GM10248 (cell line): ENCODE measurements at regions not wholly inside any gene's neighbourhood (a gene's known extent, or its start where the extent isn't known, plus 50 kb on each side); places are given as distances from the start of the nearest gene placed in this dataset.

ENCODE experiments used
- CTCF ChIA-PET: fragments of 300-600 bp; sonication (Branson Sonifier 250); formaldehyde crosslinking; extraction: SDS; loops from one replicate; lab custom pipeline; 2021; ENCODE audit warnings: antibody characterized with exemption; lab: Yijun Ruan, JAX
- POLR2A ChIA-PET: fragments of 350-650 bp; sonication (Branson Sonifier 250); formaldehyde crosslinking; extraction: SDS; loops from one replicate; lab custom pipeline; 2020; ENCODE audit warnings: antibody characterized with exemption; lab: Yijun Ruan, JAX
- DNase-seq: peaks from one replicate; pipeline ENCODE4 v3.0.0; 2012; ENCODE audit errors: extremely low spot score
- CTCF ChIP-seq: IDR thresholded peaks from 2 replicates; pipeline ENCODE4 v1.5.1; 2012; ENCODE audit warnings: mild to moderate bottlenecking, low read depth; ENCODE audit errors: extremely low read depth, missing control alignments, control extremely low read depth

DNA sequence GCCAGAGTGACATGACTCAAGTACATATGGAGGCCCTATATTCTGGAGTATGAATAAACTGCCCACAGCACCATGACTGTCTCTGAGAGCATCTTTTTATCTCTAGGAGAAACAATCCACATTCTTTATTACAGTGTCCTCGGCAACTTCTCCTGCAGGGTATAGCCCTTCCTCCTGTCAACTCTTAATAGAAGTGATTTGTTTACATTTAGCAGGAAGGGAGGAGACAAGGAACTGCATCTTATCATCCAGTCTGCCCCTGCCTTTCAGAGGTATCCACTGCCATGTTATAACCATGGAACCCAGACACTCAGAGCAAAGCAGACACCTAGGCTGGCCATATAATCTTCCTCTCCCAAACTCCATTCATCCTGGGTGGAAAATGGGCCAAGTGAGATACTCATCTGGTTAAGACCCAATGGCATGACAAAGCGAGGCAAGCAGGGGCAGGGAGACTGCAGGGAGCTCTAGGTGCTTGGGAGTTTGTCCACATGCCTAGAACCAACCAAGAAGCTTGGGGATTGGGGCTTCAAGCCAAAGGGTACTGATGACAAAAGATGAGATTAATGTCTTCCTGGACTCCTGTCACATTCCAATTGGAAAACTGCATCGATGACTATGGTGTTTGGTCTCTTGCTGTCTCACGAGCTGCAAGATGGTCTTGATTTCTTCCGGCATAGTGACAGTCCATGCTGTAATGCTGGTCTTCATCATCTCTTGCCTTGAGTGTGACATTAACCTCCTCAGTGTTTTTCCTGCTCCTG, 620.5 kb upstream of the KLF4 start:
- ChIA-PET POLR2A (no interaction called here), CTCF (no interaction called here)
- no peak for DNase-seq
- no peak for TF ChIP-seq CTCF

DNA sequence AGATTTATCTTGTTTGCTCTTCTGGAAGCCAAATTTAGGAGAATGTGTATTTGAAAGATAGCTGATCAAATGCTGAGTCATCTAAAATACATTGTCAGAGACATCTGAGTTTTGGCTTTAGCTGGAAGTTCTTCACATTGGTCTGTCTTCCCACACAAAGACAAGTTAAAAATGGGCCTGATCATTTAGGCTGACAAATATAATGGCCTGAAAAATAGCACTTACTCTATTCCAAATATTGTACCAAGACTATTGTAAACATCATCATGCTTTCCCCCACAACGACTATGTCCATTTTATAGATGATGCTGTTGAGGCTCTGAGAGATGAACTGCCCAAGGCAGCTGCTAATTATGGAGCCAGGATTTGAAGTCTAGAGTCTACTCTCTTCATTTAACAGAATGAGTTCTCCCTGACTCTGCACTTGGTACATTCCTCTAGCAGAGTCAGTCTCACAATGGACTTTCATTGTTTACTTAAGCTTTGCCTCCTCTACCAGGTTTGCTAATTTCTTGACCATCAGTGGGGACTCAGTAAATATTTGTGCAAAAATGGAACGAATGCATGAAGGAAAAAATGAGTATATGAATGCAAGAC, 619.4 kb upstream of the KLF4 start:
- ChIA-PET POLR2A (no interaction called here), CTCF (no interaction called here)
- TF ChIP-seq CTCF: no peak
- DNase-seq: no peak

- POLR2A ChIA-PET: no interaction called here
- no peak for TF ChIP-seq CTCF
- DNase-seq: no peak
- CTCF ChIA-PET: no interaction called here
Measured at GRCh38 chr9:108108280-108108851, 618.8 kb upstream of the KLF4 start.

- ChIA-PET CTCF (no interaction called here), POLR2A (no interaction called here)
- TF ChIP-seq CTCF: no peak
- no peak for DNase-seq
Measured at GRCh38 chr9:108105885-108106284, 616.3 kb upstream of the KLF4 start.

DNA sequence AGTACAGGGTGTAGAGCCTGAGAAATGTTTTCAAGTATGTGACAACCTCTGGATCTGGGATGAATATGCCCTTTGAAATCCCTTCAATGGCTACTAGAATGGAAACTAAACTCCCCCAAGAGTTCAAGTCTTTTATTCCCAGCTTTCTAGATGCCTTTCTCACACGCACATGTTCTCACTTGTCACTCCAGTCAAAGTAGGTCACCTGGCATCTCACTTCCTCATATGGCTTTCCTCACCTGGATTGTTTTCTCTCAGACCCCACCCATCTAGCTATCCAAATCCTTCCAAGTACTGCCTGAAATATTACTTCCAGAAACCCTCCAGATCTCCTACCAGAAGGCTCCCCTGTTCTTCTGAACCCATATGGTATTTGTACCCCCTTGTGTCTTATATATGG, 615.4 kb upstream of the KLF4 start:
- no peak for TF ChIP-seq CTCF
- ChIA-PET POLR2A (no interaction called here), CTCF (no interaction called here)
- no peak for DNase-seq

DNA sequence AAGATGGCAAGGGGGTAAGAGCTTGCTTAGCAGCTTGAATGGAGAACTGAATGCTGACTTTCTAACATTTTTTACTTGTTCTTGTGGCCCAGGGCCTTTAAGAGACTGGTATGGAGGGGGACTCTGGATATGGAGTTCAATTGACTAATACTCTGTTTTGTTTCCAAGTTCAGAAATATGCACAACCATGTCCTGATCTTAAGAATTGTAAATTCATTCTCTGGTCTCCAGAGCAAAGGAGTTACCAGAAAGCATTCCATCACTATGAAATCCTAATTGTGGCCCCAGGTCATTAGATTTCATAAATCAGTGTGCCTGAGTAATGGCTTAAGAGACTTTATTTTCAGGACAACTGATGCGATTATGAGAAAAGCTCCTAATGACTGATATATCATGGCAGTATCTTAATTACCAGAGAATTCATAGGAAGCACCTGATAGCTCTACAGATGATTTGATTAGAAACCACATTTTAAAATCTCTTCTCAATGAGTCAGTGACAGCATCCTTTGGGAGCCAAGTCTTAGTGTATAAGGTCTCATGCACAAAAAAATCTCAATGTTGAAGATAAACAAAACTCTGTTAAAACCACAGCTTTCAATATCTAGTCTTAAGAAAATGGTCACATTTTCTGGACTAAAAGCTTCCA, 613.6 kb upstream of the KLF4 start:
- CTCF ChIA-PET: interaction anchor here (1.1 to 1.2 kb wide), 2 partner anchors 9 to 11 kb away, joined by 3 read pairs; no protein-coding TSS in a partner anchor

More for the DNA sequence above, 613.6 kb upstream of the KLF4 start:
- no peak for TF ChIP-seq CTCF
- POLR2A ChIA-PET: no interaction called here
- DNase-seq: no peak
